ENCODE measurements at regions not wholly inside any gene's neighbourhood (a gene's known extent, or its start where the extent isn't known, plus 50 kb on each side); places are given as distances from the start of the nearest gene placed in this dataset.

GRCh38 chr16:50472472-50472871, 75.7 kb upstream of the NKD1 start:
- no peak for TF ChIP-seq CTCF (IDR thresholded peaks at IDR 0.05; ENCODE audit: insufficient read depth, low read depth, low read length, missing control alignments)
- no peak for DNase-seq (ENCODE audit: low read depth)
- no peak overlapping the region for H3K4me3 ChIP-seq (ENCODE audit: low read depth, low read length)

- no peak for DNase-seq (ENCODE audit: low read depth)
- H3K4me3 ChIP-seq (ENCODE audit: low read depth, low read length) = no peak overlapping the region
- TF ChIP-seq CTCF (IDR thresholded peaks at IDR 0.05; ENCODE audit: insufficient read depth, low read depth, low read length, missing control alignments) = no peak
Observed at GRCh38 chr16:50470687-50471086, 77.5 kb upstream of the NKD1 start.

DNA sequence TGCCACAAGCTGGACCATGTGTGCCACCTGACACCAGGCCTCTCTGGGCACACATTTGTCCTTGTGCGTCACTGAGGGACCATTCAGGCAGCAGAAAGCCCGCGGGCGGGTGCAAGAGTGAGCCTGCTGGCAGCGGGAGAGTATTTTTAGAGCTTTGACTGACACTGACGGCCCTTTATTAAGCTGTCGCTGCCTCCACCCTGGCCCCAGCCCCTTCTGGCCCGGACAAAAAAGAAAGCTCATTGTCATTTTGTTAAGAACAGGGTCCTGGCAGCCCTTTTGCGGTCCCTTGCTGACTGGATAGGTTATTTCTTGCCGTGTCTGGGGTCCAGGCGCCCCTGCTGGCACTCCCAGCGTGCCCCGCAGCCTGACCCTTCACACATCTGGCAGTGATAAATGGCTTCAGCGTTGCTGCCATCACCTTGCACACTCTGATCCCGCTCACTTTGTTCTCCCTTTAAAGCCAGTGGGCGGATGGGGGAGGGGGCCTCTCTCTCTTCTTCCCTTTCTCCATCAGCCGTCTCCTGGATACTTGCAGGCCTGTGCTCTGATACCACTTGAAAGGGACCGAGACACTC, 78.4 kb upstream of the NKD1 start:
- DNase-seq (ENCODE audit: low read depth) = no peak
- no peak overlapping the region for H3K4me3 ChIP-seq (ENCODE audit: low read depth, low read length)
- no peak for TF ChIP-seq CTCF (IDR thresholded peaks at IDR 0.05; ENCODE audit: insufficient read depth, low read depth, low read length, missing control alignments)

DNA sequence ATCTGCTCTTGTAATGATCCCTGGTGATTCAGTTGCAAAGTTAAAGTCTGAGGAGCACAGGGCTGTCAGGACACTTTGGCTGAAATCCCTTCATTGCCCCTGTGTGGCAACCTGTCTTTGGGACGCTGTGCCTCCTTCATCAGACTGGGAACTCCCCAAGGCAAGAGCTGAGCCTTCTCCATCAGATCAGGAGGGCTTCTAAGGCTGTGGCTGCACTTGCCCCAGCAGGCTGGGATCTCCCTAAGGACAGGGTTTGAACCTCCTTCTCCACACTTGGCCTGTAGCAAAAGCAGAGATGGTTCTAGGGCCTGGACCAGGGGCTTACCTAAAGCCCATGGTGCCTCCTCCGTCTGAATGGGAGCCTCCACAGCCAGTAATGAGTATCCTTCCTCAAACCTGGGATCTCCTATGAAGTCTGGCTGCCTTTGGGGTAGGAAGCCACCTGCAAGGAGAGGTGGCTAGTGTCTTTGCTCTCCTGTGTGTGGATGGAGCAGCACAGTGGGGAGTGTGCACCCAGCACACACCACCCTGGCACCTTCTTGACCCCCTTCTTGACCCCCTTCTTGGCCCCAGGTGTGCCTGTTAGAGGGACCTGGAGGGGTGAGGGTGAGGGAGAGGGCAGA, 79.0 kb upstream of the NKD1 start:
- H3K4me3 ChIP-seq (ENCODE audit: low read depth, low read length) = no peak overlapping the region
- DNase-seq (ENCODE audit: low read depth) = no peak
- TF ChIP-seq CTCF (IDR thresholded peaks at IDR 0.05; ENCODE audit: insufficient read depth, low read depth, low read length, missing control alignments) = no peak

GRCh38 chr16:50468749-50469078, 79.5 kb upstream of the NKD1 start:
- DNase-seq (ENCODE audit: low read depth) = no peak
- H3K4me3 ChIP-seq (ENCODE audit: low read depth, low read length) = no peak overlapping the region
- TF ChIP-seq CTCF (IDR thresholded peaks at IDR 0.05; ENCODE audit: insufficient read depth, low read depth, low read length, missing control alignments) = no peak

- H3K4me3 ChIP-seq (ENCODE audit: low read depth, low read length) = peak overlapping the region; percentile 5; the same call in 1 of the 2 replicates
- no peak for TF ChIP-seq CTCF (IDR thresholded peaks at IDR 0.05; ENCODE audit: insufficient read depth, low read depth, low read length, missing control alignments)
- DNase-seq (ENCODE audit: low read depth) = peak; percentile 13
Observed at GRCh38 chr16:50467943-50468748, 80.0 kb upstream of the NKD1 start.

Measured in GM12865 (cell line).